A549 (cell line): ENCODE measurements at regions not wholly inside any gene's neighbourhood (a gene's known extent, or its start where the extent isn't known, plus 50 kb on each side); places are given as distances from the start of the nearest gene placed in this dataset.

Experiments
- ATAC-seq, 2 experiments: fragments of 200-7000 bp in 1 of 2; fragments of >200 bp in 1 of 2; cut with Nextera tagmentation in 1 of 2; cut with Tn5 transposase in 1 of 2; 3 replicates each; pipeline versions ENCODE4 v1.8.0 to v1.9.1; 2018 to 2020; ENCODE audit warnings: mild to moderate bottlenecking in 1 of 2, moderate library complexity in 1 of 2
- CTCF ChIA-PET: fragments of 300-600 bp; sonication (Branson Sonifier 250); formaldehyde crosslinking; extraction: SDS; loops from one replicate; lab custom pipeline; 2021; ENCODE audit warnings: antibody characterized with exemption, inconsistent platforms; lab: Yijun Ruan, JAX
- POLR2A ChIA-PET: fragments of 350-600 bp; formaldehyde crosslinking; extraction: SDS; loops from one replicate; lab custom pipeline; 2021; ENCODE audit warnings: antibody characterized with exemption, inconsistent platforms; lab: Yijun Ruan, JAX
- DNase-seq, 2 experiments: peaks; one replicate each; pipeline versions ENCODE4 v3.0.0 to v3.0.0-alpha.2; 2011 to 2016; ENCODE audit warnings: low read depth in 1 of 2, low spot score in 1 of 2
- FAIRE-seq: peaks from 2 replicates; lab custom pipeline; 2011; peaks lifted over from hg19 to GRCh38; lab: Jason Lieb, UNC
- H3K27ac ChIP-seq, 2 experiments: fragments of >200 bp; sonication (Bioruptor Twin); formaldehyde crosslinking; 3 replicates each; pipeline ENCODE4 v1.5.1; 2016 to 2017
- H3K4me1 ChIP-seq: fragments of >200 bp; sonication (Bioruptor Twin); formaldehyde crosslinking; 3 replicates; pipeline ENCODE4 v1.6.1; 2016
- H3K4me2 ChIP-seq: fragments of >200 bp; sonication (Bioruptor Twin); formaldehyde crosslinking; 3 replicates; pipeline ENCODE4 v1.6.1; 2016
- H3K4me3 ChIP-seq: fragments of >200 bp; sonication (Bioruptor Twin); formaldehyde crosslinking; 3 replicates; pipeline ENCODE4 v1.5.1; 2016
- H3K9me3 ChIP-seq: fragments of >200 bp; sonication (Bioruptor Twin); formaldehyde crosslinking; 3 replicates; pipeline ENCODE4 v1.6.1; 2016
- ATOH8 ChIP-seq: fragments of 250-450 bp; sonication (Bioruptor Pico); IDR thresholded peaks from 2 replicates; pipeline ENCODE4 v1.5.0; 2020; ENCODE audit warnings: low read depth, mild to moderate bottlenecking, moderate library complexity
- BCL3 ChIP-seq: fragments of >200 bp; sonication (Bioruptor Twin); formaldehyde crosslinking; IDR thresholded peaks from 3 replicates; pipeline ENCODE4 v1.6.1; 2016
- BHLHE40 ChIP-seq: IDR thresholded peaks from 2 replicates; pipeline ENCODE4 v1.6.1; 2012; ENCODE audit warnings: low read depth, low read length, inconsistent platforms
- E2F6 ChIP-seq: IDR thresholded peaks from 2 replicates; pipeline ENCODE4 v1.6.1; 2012; ENCODE audit warnings: low read depth, borderline replicate concordance
- ELK1 ChIP-seq: fragments of 150-350 bp; IDR thresholded peaks from 2 replicates; pipeline ENCODE4 v1.6.1; 2014; ENCODE audit warnings: low read depth, mild to moderate bottlenecking, low read length
- EP300 ChIP-seq, 2 experiments: fragments of >200 bp; sonication (Bioruptor Twin); formaldehyde crosslinking; IDR thresholded peaks; 2 replicates in 1 of 2; 3 replicates in 1 of 2; pipeline ENCODE4 v1.6.1; 2016 to 2017
- ESRRA ChIP-seq: fragments of 150-350 bp; IDR thresholded peaks from 2 replicates; pipeline ENCODE4 v1.6.1; 2014; ENCODE audit warnings: mild to moderate bottlenecking, low read length, borderline replicate concordance
- GATA3 ChIP-seq: IDR thresholded peaks from 2 replicates; pipeline ENCODE4 v1.6.1; 2012; ENCODE audit warnings: borderline replicate concordance
- HES2 ChIP-seq: fragments of >200 bp; sonication (Bioruptor Twin); formaldehyde crosslinking; IDR thresholded peaks from 2 replicates; pipeline ENCODE4 v1.6.1; 2016
- HEYL ChIP-seq: fragments of 250-450 bp; sonication (Bioruptor Pico); IDR thresholded peaks from 2 replicates; pipeline ENCODE4 v1.8.0; 2021; ENCODE audit warnings: mild to moderate bottlenecking, moderate library complexity
- HOXA7 ChIP-seq: fragments of 250-450 bp; sonication (Bioruptor Pico); IDR thresholded peaks from 2 replicates; pipeline ENCODE4 v1.5.0; 2020; ENCODE audit warnings: mild to moderate bottlenecking, moderate library complexity
- HOXB13 ChIP-seq: fragments of 250-450 bp; sonication (Bioruptor Pico); IDR thresholded peaks from 2 replicates; pipeline ENCODE4 v1.5.0; 2020; ENCODE audit warnings: low read depth, mild to moderate bottlenecking, moderate library complexity
- HOXB5 ChIP-seq: fragments of 250-450 bp; sonication (Bioruptor Pico); IDR thresholded peaks from 2 replicates; pipeline ENCODE4 v1.5.0; 2020; ENCODE audit warnings: mild to moderate bottlenecking, moderate library complexity
- JUNB ChIP-seq: fragments of >200 bp; sonication (Bioruptor Twin); formaldehyde crosslinking; IDR thresholded peaks from 2 replicates; pipeline ENCODE4 v1.6.1; 2016
- KDM1A ChIP-seq: fragments of 200-600 bp; sonication (generic); IDR thresholded peaks from 2 replicates; pipeline ENCODE4 v1.6.1; 2016; ENCODE audit warnings: low read depth, mild to moderate bottlenecking
- KDM5A ChIP-seq: fragments of 200-600 bp; sonication (generic); IDR thresholded peaks from 2 replicates; pipeline ENCODE4 v1.6.1; 2016; ENCODE audit warnings: antibody characterized with exemption, mild to moderate bottlenecking
- MAFK ChIP-seq: fragments of 450-650 bp; IDR thresholded peaks from 2 replicates; pipeline ENCODE4 v1.6.1; 2014; ENCODE audit not compliant: partially characterized antibody
- MAX ChIP-seq: IDR thresholded peaks from 2 replicates; pipeline ENCODE4 v1.6.1; 2012
- MYC ChIP-seq: IDR thresholded peaks from 2 replicates; pipeline ENCODE4 v1.6.1; 2012; ENCODE audit warnings: mild to moderate bottlenecking, inconsistent platforms, low read length, improper control_type of control experiment, borderline replicate concordance
- PBX3 ChIP-seq: IDR thresholded peaks from 2 replicates; pipeline ENCODE4 v1.6.1; 2012
- PHF8 ChIP-seq: fragments of 200-600 bp; sonication (generic); IDR thresholded peaks from 2 replicates; pipeline ENCODE4 v1.6.1; 2016; ENCODE audit warnings: low read depth, mild to moderate bottlenecking, antibody characterized with exemption, moderate library complexity, borderline replicate concordance
- POLR2A ChIP-seq: IDR thresholded peaks from 2 replicates; pipeline ENCODE4 v1.6.1; 2012; ENCODE audit warnings: mild to moderate bottlenecking, low read length
- POLR2AphosphoS2 ChIP-seq: conservative IDR thresholded peaks from 2 replicates; pipeline ENCODE4 v1.6.1; 2012; ENCODE audit warnings: low read length, improper control_type of control experiment, inconsistent platforms
- REST ChIP-seq: fragments of 200-600 bp; sonication (generic); IDR thresholded peaks from 2 replicates; pipeline ENCODE4 v1.6.1; 2016; ENCODE audit warnings: antibody characterized with exemption, mild to moderate bottlenecking, moderate library complexity
- RFX5 ChIP-seq: fragments of 450-650 bp; IDR thresholded peaks from 2 replicates; pipeline ENCODE4 v1.7.1; 2014; ENCODE audit warnings: antibody characterized with exemption, mild to moderate bottlenecking, moderate library complexity
- TFCP2L1 ChIP-seq: fragments of 250-450 bp; sonication (Bioruptor Pico); IDR thresholded peaks from 2 replicates; pipeline ENCODE4 v1.5.0; 2021; ENCODE audit warnings: mild to moderate bottlenecking
- ZSCAN20 ChIP-seq: fragments of 250-450 bp; sonication (Bioruptor Pico); IDR thresholded peaks from 2 replicates; pipeline ENCODE4 v1.8.0; 2022; ENCODE audit warnings: mild to moderate bottlenecking, moderate library complexity
- WGBS: methylation state at CpG from one replicate; pipeline ENCODE4 v1.1.6; 2017; ENCODE audit errors: missing lambda C conversion rate; 5-methylcytosine and 5-hydroxymethylcytosine counted together

GRCh38 chr11:29562183-29562582 is 454.6 kb downstream of the KCNA4 start:
- no peak for ATAC-seq
- TF ChIP-seq BHLHE40: no peak
- no peak for TF ChIP-seq MAFK
- TF ChIP-seq EP300 (IDR thresholded peaks at IDR 0.05): no peak
- no peak for TF ChIP-seq GATA3
- TF ChIP-seq RFX5: no peak
- TF ChIP-seq HOXA7: no peak
- TF ChIP-seq REST: no peak
- no peak for TF ChIP-seq ATOH8 (CRISPR knock-in tag)
- no peak for TF ChIP-seq HOXB5
- no peak for TF ChIP-seq KDM5A
- TF ChIP-seq HEYL: no peak
- no peak for TF ChIP-seq KDM1A
- TF ChIP-seq POLR2AphosphoS2: no peak
- TF ChIP-seq PBX3: no peak
- TF ChIP-seq HES2: no peak
- TF ChIP-seq MYC: no peak
- no peak for TF ChIP-seq PHF8
- TF ChIP-seq ESRRA: no peak
- TF ChIP-seq E2F6: no peak
- no peaks in the 10 kb centered on the region for H3K9me3 ChIP-seq
- DNase-seq: no peak
- ChIA-PET CTCF (interaction anchor here (0.6 kb wide), 2 partner anchors 36 to 1555 kb away, joined by 3 to 4 read pairs; no protein-coding TSS in a partner anchor), POLR2A (no interaction called here)
- H3K27ac ChIP-seq: no peak overlapping the region
- no peak for FAIRE-seq
- H3K4me1 ChIP-seq: no peaks in the 10 kb centered on the region
- 18% methylated on average over 3 of the region's 3 CpGs for WGBS
- no peak overlapping the region for H3K4me3 ChIP-seq
- no peak overlapping the region for H3K4me2 ChIP-seq

- WGBS: 0% methylated on average over 1 of the region's 1 CpG
- CTCF ChIA-PET: interaction anchor here (0.7 kb wide), 1 partner anchor 226 kb away, joined by 3 read pairs; no protein-coding TSS in a partner anchor
- H3K4me1 ChIP-seq: no peaks in the 10 kb centered on the region
- no peak for ATAC-seq
- H3K9me3 ChIP-seq: no peaks in the 10 kb centered on the region
- no peak for FAIRE-seq
- TF ChIP-seq JUNB (no peak), HOXB5 (no peak), POLR2A (no peak), MAX (no peak), HOXB13 (CRISPR knock-in tag) (no peak), TFCP2L1 (CRISPR knock-in tag) (no peak), ZSCAN20 (CRISPR knock-in tag) (no peak), MYC (no peak), HEYL (no peak), ELK1 (no peak), BCL3 (no peak)
- H3K4me3 ChIP-seq: no peak overlapping the region
- no peak overlapping the region for H3K27ac ChIP-seq
- DNase-seq: no peak
- POLR2A ChIA-PET: no interaction called here
- no peak overlapping the region for H3K4me2 ChIP-seq
These were observed 462.8 kb downstream of the KCNA4 start for GRCh38 chr11:29553990-29554389.
